Left ventricle myocardium inferior (tissue), 1 donor: ENCODE measurements at regions not wholly inside any gene's neighbourhood (a gene's known extent, or its start where the extent isn't known, plus 50 kb on each side); places are given as distances from the start of the nearest gene placed in this dataset.

Experiments used
- DNase-seq: peaks from one replicate; pipeline ENCODE4 v3.0.0-alpha.2; 2020
- H3K27ac ChIP-seq: fragments of 200-600 bp; replicated peaks from 2 replicates; pipeline ENCODE4 v1.8.0; 2021
- H3K27me3 ChIP-seq: fragments of 200-600 bp; 2 replicates; pipeline ENCODE4 v1.8.0; 2021; ENCODE audit warnings: low read depth
- H3K36me3 ChIP-seq: fragments of 200-600 bp; 2 replicates; pipeline ENCODE4 v1.8.0; 2021
- H3K4me1 ChIP-seq: fragments of 200-600 bp; 2 replicates; pipeline ENCODE4 v1.8.0; 2021
- H3K4me3 ChIP-seq: fragments of 200-600 bp; 2 replicates; pipeline ENCODE4 v1.8.0; 2021; ENCODE audit warnings: mild to moderate bottlenecking, moderate library complexity
- H3K9me3 ChIP-seq: fragments of 200-600 bp; replicated peaks from 2 replicates; pipeline ENCODE4 v1.8.0; 2021
- CTCF ChIP-seq: fragments of 200-600 bp; IDR thresholded peaks from 2 replicates; pipeline ENCODE4 v1.8.0; 2021; ENCODE audit warnings: antibody characterized with exemption, mild to moderate bottlenecking, borderline replicate concordance
- intact Hi-C: fragments of 100-400 bp; cut with micrococcal nuclease; formaldehyde crosslinking; loops from one replicate; pipeline ENCODE4 v1.11.0; 2022
- donor health status: DM: no; HTN: yes; CAD: no; lungs with severe emphysema.

DNA sequence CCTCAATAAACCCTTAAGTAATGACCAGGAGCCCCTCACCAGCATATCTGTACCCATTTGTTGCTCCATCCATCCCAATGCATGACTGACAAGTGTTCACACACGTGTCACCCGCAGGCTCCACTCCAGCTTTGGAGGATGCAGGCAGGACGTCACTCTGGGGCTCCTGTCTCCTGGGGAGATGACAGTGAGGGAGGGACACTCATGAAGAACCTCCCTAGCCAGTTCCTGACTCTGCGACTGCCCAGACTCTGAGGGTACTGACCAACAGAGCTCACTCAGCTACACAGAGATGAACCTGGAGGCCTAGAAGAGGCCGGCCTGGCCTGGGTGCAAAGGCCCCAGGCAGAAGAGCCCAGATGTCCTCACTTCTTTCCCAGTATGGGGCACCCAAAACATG, 135.1 kb upstream of the RET start:
- Histone ChIP-seq H3K36me3 (no peaks in the 10 kb centered on the region), H3K27ac (no peak overlapping the region), H3K9me3 (no peaks in the 10 kb centered on the region), H3K4me1 (no peaks in the 10 kb centered on the region), H3K4me3 (no peak overlapping the region), H3K27me3 (peaks cover 55% of the 10 kb centered on the region)
- DNase-seq = no peak
- intact Hi-C loops = no loop called here
- TF ChIP-seq CTCF = no peak

DNA sequence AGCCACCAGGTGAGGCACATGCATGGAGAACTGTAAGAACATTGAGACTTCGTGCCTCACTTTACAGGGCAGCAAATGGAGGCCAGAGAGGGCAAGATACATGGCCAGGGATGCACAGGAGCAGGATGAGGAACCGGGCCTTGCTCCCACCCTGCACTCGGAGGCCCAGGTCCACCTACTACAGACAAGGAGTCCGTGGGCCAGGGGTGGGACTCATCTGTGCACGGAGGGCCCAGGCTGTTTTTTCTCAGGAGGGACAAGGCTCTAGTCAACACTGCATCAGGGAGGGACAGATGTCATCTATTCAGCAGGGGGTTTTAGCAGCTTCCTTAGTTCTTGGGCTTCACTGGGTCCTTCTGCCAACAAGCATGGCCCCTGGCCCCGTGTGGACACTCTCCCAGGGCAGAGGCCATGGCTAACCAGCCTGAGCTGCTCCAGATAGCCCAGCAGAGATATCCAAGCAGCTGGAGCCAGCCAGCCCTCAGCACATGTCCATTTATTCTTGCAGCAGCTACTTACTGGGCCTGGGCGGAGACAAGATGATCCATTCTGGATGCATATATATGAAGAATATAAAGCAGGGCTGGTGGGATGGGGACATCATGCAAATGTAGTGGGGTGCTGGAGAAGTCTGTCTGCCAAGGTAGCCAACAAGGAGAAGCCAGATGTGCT, 134.5 kb upstream of the RET start:
- H3K9me3 ChIP-seq = peaks cover 3% of the 10 kb centered on the region
- no peak overlapping the region for H3K27ac ChIP-seq
- intact Hi-C loops = no loop called here
- H3K4me1 ChIP-seq = no peaks in the 10 kb centered on the region
- no peak overlapping the region for H3K4me3 ChIP-seq
- H3K36me3 ChIP-seq = no peaks in the 10 kb centered on the region
- TF ChIP-seq CTCF = no peak
- DNase-seq = no peak
- peaks cover 51% of the 10 kb centered on the region for H3K27me3 ChIP-seq

DNA sequence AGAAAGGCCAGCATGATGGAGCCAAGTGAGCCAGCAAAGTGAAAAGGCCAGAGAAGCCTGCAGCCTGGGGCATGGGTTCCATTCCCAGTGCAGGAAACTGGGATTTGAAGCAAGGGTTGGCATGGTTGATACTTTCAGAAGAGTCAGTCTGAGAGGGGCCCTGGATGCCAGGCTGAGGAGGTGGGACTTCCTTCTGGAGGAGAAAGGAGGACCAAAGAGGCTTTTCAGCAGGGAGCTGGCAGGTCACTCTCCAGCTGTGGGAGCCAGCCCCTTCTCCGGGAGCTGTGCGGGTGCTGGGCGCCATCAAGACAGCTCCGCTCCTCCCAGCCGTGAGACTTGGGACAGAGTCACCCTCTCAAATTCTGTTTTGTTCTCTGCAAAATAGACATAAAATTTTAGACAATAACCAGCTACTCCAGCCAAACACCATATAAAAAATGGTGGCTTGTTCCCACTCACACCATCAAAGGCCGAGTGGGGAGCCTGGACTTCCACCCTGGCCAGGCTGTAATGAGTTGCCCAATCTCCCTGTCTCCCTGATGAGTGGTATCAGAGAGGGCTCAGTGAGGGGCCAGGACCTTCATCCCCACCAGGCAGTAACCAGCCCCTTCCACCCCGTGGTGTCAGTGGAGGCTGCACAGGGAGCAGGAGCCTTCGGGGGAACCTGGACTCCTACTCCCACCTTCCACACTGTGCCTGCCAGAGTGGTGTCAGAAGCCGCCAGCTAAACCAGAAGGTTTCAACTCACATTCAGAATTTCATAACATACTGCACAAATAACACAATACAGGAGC, 133.6 kb upstream of the RET start:
- peaks cover 43% of the 10 kb centered on the region for H3K27me3 ChIP-seq
- intact Hi-C loops = no loop called here
- no peak overlapping the region for H3K4me3 ChIP-seq
- no peak for DNase-seq
- TF ChIP-seq CTCF = no peak
- no peaks in the 10 kb centered on the region for H3K36me3 ChIP-seq
- no peaks in the 10 kb centered on the region for H3K4me1 ChIP-seq
- peaks cover 9% of the 10 kb centered on the region for H3K9me3 ChIP-seq
- no peak overlapping the region for H3K27ac ChIP-seq

GRCh38 chr10:42948040-42948439, 128.8 kb upstream of the RET start:
- no peak for TF ChIP-seq CTCF
- peaks cover 28% of the 10 kb centered on the region for H3K27me3 ChIP-seq
- DNase-seq = no peak
- no peak overlapping the region for H3K4me3 ChIP-seq
- intact Hi-C loops = no loop called here
- H3K9me3 ChIP-seq = peaks cover 9% of the 10 kb centered on the region
- H3K36me3 ChIP-seq = no peaks in the 10 kb centered on the region
- peaks cover 18% of the 10 kb centered on the region for H3K4me1 ChIP-seq
- H3K27ac ChIP-seq = no peak overlapping the region

- no peak overlapping the region for H3K27ac ChIP-seq
- intact Hi-C loops = no loop called here
- DNase-seq = no peak
- no peaks in the 10 kb centered on the region for H3K36me3 ChIP-seq
- H3K27me3 ChIP-seq = peaks cover 35% of the 10 kb centered on the region
- peaks cover 9% of the 10 kb centered on the region for H3K9me3 ChIP-seq
- no peak for TF ChIP-seq CTCF
- no peak overlapping the region for H3K4me3 ChIP-seq
- peaks cover 18% of the 10 kb centered on the region for H3K4me1 ChIP-seq
Measured at GRCh38 chr10:42949287-42949686, 127.6 kb upstream of the RET start.
